Retinal pigment epithelial cell (primary cell): ENCODE measurements at regions not wholly inside any gene's neighbourhood (a gene's known extent, or its start where the extent isn't known, plus 50 kb on each side); places are given as distances from the start of the nearest gene placed in this dataset.
A peak's percentile ranks its signal among the peaks of the same experiment; 100 is the strongest.

Experiments used
- DNase-seq: peaks from one replicate; pipeline ENCODE4 v3.0.0-alpha.2; 2010; ENCODE audit warnings: low read depth
- H3K4me3 ChIP-seq: 2 replicates; pipeline ENCODE4 v1.5.1; 2011; ENCODE audit warnings: mild to moderate bottlenecking, low read length, control low read depth, moderate library complexity
- CTCF ChIP-seq: conservative IDR thresholded peaks from 2 replicates; pipeline ENCODE4 v1.5.1; 2011; ENCODE audit warnings: low read depth, low read length, control low read depth, inconsistent platforms

GRCh38 chr16:51353055-51353454 lies 202.0 kb upstream of the SALL1 start:
- no peak for TF ChIP-seq CTCF
- H3K4me3 ChIP-seq, result no peak overlapping the region
- DNase-seq, result no peak

- H3K4me3 ChIP-seq, result no peak overlapping the region
- DNase-seq, result no peak
- no peak for TF ChIP-seq CTCF
Measured at GRCh38 chr16:51349626-51350025, 198.6 kb upstream of the SALL1 start.

- no peak overlapping the region for H3K4me3 ChIP-seq
- TF ChIP-seq CTCF, result no peak
- DNase-seq, result no peak
Measured at GRCh38 chr16:51343411-51343810, 192.3 kb upstream of the SALL1 start.

- no peak overlapping the region for H3K4me3 ChIP-seq
- DNase-seq, result no peak
- TF ChIP-seq CTCF, result no peak
Measured at GRCh38 chr16:51341204-51341603, 190.1 kb upstream of the SALL1 start.

GRCh38 chr16:51337662-51338061 lies 186.6 kb upstream of the SALL1 start:
- no peak for DNase-seq
- peak; percentile 20 for TF ChIP-seq CTCF
- H3K4me3 ChIP-seq, result no peak overlapping the region

- DNase-seq, result no peak
- H3K4me3 ChIP-seq, result no peak overlapping the region
- no peak for TF ChIP-seq CTCF
Measured at GRCh38 chr16:51328733-51329132, 177.7 kb upstream of the SALL1 start.

- no peak overlapping the region for H3K4me3 ChIP-seq
- DNase-seq, result no peak
Measured at GRCh38 chr16:51327001-51327400, 175.9 kb upstream of the SALL1 start.

More at GRCh38 chr16:51327001-51327400, 175.9 kb upstream of the SALL1 start:
- no peak for TF ChIP-seq CTCF
